ENCODE measurements at regions not wholly inside any gene's neighbourhood (a gene's known extent, or its start where the extent isn't known, plus 50 kb on each side); places are given as distances from the start of the nearest gene placed in this dataset.

DNA sequence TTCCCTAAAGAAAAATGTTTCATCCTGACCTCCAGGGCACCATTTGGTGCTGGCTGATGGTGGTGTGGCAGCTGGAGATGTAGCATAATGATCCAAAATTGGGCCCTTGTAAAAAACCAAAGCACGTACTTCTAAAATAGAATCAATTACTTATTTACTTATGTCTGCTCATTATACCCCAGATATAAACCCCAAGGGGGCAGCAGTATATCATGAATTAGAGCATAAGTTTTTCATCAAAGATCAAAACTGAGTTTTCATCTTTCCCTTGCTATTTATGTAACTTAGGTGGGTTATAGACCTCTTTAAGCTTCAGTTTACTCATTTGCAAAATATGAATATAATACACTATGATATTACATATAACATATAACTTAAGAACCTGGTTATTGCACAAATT is 241.1 kb downstream of the TACR3 start:
- no TSS peak for BruUV-seq (replicated peaks)
- no peaks in the 10 kb centered on the region for H3K27me3 ChIP-seq (replicated peaks; ENCODE audit: control insufficient read depth, insufficient read depth, low read length)
- peaks cover 19% of the 10 kb centered on the region for H3K4me1 ChIP-seq
- H3K4me3 ChIP-seq (ENCODE audit: low read depth, low read length), result no peak overlapping the region
- H3K27me3 Mint-ChIP-seq (ENCODE audit: insufficient read depth, unreplicated experiment), result no peaks in the 10 kb centered on the region
- CTCF ChIA-PET, result no interaction called here
- H3K9me3 Mint-ChIP-seq (ENCODE audit: unreplicated experiment), result no peaks in the 10 kb centered on the region
- POLR2A ChIA-PET, result no interaction called here
- intact Hi-C loops (cut with micrococcal nuclease; ENCODE audit: unreplicated experiment), result loop anchor here (1.0 to 5.0 kb wide), 4 partner anchors 14 to 272 kb away; no protein-coding TSS in a partner anchor
- no peaks in the 10 kb centered on the region for H3K4me1 Mint-ChIP-seq (ENCODE audit: low read depth, unreplicated experiment)
- no peaks in the 10 kb centered on the region for H3K36me3 Mint-ChIP-seq (ENCODE audit: insufficient read depth, unreplicated experiment)
- TF ChIP-seq, protein P1, sequence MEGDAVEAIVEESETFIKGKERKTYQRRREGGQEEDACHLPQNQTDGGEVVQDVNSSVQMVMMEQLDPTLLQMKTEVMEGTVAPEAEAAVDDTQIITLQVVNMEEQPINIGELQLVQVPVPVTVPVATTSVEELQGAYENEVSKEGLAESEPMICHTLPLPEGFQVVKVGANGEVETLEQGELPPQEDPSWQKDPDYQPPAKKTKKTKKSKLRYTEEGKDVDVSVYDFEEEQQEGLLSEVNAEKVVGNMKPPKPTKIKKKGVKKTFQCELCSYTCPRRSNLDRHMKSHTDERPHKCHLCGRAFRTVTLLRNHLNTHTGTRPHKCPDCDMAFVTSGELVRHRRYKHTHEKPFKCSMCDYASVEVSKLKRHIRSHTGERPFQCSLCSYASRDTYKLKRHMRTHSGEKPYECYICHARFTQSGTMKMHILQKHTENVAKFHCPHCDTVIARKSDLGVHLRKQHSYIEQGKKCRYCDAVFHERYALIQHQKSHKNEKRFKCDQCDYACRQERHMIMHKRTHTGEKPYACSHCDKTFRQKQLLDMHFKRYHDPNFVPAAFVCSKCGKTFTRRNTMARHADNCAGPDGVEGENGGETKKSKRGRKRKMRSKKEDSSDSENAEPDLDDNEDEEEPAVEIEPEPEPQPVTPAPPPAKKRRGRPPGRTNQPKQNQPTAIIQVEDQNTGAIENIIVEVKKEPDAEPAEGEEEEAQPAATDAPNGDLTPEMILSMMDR (IDR thresholded peaks at IDR 0.05; ENCODE audit: insufficient read depth in 1 of 2, low read depth in 1 of 2, low read length in 1 of 2, severe bottlenecking in 1 of 2, unreplicated experiment in 1 of 2), result no peak
- H3K4me3 Mint-ChIP-seq (ENCODE audit: unreplicated experiment), result no peak overlapping the region
- peak in 1 of 2 experiments; percentile 9 for DNase-seq
- H3K9me3 ChIP-seq, result no peaks in the 10 kb centered on the region
- no peak overlapping the region for H3K27ac Mint-ChIP-seq (ENCODE audit: unreplicated experiment)
- H3K36me3 ChIP-seq (ENCODE audit: control insufficient read depth, insufficient read depth, low read length), result no peaks in the 10 kb centered on the region

DNA sequence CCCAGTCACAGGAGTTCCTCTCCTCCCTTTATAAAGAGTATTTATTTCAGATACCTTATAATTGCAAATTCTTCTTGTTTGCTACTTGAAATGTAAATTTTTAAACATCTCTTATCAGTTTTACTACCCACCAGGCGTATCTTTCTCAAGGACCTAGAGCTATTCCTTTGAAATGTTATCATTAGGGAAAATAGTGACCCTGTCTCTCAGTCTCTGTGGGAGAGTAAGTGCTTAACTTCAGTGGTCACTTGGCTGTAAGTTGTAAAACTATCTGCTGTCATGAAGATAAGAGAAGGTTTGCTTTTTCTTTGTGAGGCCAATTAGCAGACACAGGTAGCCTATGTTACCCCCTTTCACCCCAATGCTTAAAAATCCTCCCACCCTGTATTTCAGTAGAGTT is 241.6 kb downstream of the TACR3 start:
- CTCF ChIA-PET, result interaction anchor here (0.7 kb wide), 2 partner anchors 270 to 278 kb away, joined by 3 read pairs; no protein-coding TSS in a partner anchor
- no peaks in the 10 kb centered on the region for H3K27me3 Mint-ChIP-seq (ENCODE audit: insufficient read depth, unreplicated experiment)
- no peak for DNase-seq
- peaks cover 19% of the 10 kb centered on the region for H3K4me1 ChIP-seq
- H3K36me3 ChIP-seq (ENCODE audit: control insufficient read depth, insufficient read depth, low read length), result no peaks in the 10 kb centered on the region
- no peak overlapping the region for H3K4me3 ChIP-seq (ENCODE audit: low read depth, low read length)
- no TSS peak for BruUV-seq (replicated peaks)
- TF ChIP-seq, protein P1 (IDR thresholded peaks at IDR 0.05; ENCODE audit: insufficient read depth in 1 of 2, low read depth in 1 of 2, low read length in 1 of 2, severe bottlenecking in 1 of 2, unreplicated experiment in 1 of 2), result no peak
- no peaks in the 10 kb centered on the region for H3K9me3 Mint-ChIP-seq (ENCODE audit: unreplicated experiment)
- H3K36me3 Mint-ChIP-seq (ENCODE audit: insufficient read depth, unreplicated experiment), result no peaks in the 10 kb centered on the region
- no peak overlapping the region for H3K4me3 Mint-ChIP-seq (ENCODE audit: unreplicated experiment)
- H3K27me3 ChIP-seq (replicated peaks; ENCODE audit: control insufficient read depth, insufficient read depth, low read length), result no peaks in the 10 kb centered on the region
- POLR2A ChIA-PET, result no interaction called here
- no peaks in the 10 kb centered on the region for H3K9me3 ChIP-seq
- intact Hi-C loops (cut with micrococcal nuclease; ENCODE audit: unreplicated experiment), result loop anchor here (1.0 to 5.0 kb wide), 4 partner anchors 15 to 271 kb away; no protein-coding TSS in a partner anchor
- no peak overlapping the region for H3K27ac Mint-ChIP-seq (ENCODE audit: unreplicated experiment)
- H3K4me1 Mint-ChIP-seq (ENCODE audit: low read depth, unreplicated experiment), result no peaks in the 10 kb centered on the region

DNA sequence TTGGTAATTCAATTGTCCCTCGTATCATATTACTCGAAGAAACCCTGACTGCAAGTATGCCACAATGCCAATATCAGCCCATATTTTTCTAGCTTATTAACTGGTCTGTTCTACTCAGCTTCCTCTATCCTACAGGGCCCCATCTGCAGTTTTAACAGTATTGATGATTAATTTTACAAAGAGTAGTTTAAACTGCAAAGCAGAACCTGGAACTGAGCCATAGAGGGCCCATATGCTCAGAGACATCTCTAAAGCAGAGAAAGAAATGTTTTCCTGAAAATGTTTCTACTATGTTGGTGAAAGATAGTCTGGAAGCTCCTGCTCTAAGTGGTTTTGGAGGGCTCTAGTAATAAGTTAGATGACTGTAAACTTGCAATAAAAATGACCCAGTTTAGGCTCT is 259.4 kb upstream of the CENPE start:
- Mint-ChIP-seq H3K4me3 (ENCODE audit: unreplicated experiment) (no peak overlapping the region), H3K9me3 (ENCODE audit: unreplicated experiment) (no peaks in the 10 kb centered on the region), H3K27ac (ENCODE audit: unreplicated experiment) (no peak overlapping the region), H3K4me1 (ENCODE audit: low read depth, unreplicated experiment) (no peaks in the 10 kb centered on the region), H3K36me3 (ENCODE audit: insufficient read depth, unreplicated experiment) (no peaks in the 10 kb centered on the region), H3K27me3 (ENCODE audit: insufficient read depth, unreplicated experiment) (no peaks in the 10 kb centered on the region)
- DNase-seq, result no peak
- H3K27me3 ChIP-seq (replicated peaks; ENCODE audit: control insufficient read depth, insufficient read depth, low read length), result no peaks in the 10 kb centered on the region
- TF ChIP-seq, protein P1 (IDR thresholded peaks at IDR 0.05; ENCODE audit: insufficient read depth in 1 of 2, low read depth in 1 of 2, low read length in 1 of 2, severe bottlenecking in 1 of 2, unreplicated experiment in 1 of 2), result no peak
- POLR2A ChIA-PET, result no interaction called here
- BruUV-seq (replicated peaks), result no TSS peak
- no peak overlapping the region for H3K4me3 ChIP-seq (ENCODE audit: low read depth, low read length)
- H3K9me3 ChIP-seq, result no peaks in the 10 kb centered on the region; the same call in 1 of the 2 replicates
- H3K4me1 ChIP-seq, result no peaks in the 10 kb centered on the region
- CTCF ChIA-PET, result no interaction called here
- no peaks in the 10 kb centered on the region for H3K36me3 ChIP-seq (ENCODE audit: control insufficient read depth, insufficient read depth, low read length)
- intact Hi-C loops (cut with micrococcal nuclease; ENCODE audit: unreplicated experiment), result no loop called here
